Head of caudate nucleus (tissue), 42 donors: ENCODE measurements at regions not wholly inside any gene's neighbourhood (a gene's known extent, or its start where the extent isn't known, plus 50 kb on each side); places are given as distances from the start of the nearest gene placed in this dataset.

ENCODE experiments used
- DNase-seq, 42 donors: peaks; one replicate each; pipeline versions ENCODE4 v3.0.0 to v3.0.0-alpha.2; 2020 to 2021; ENCODE audit warnings: mixed read lengths in 7 of 42
- intact Hi-C: fragments of 100-400 bp; cut with DNase I; formaldehyde crosslinking; loops from one replicate; pipeline ENCODE4 v1.15.0; 2022

GRCh38 chr1:222138095-222138494, 396.2 kb upstream of the DUSP10 start:
- intact Hi-C loops: no loop called here
- no peak for DNase-seq

GRCh38 chr1:222136869-222137268, 395.0 kb upstream of the DUSP10 start:
- no peak for DNase-seq
- intact Hi-C loops: no loop called here

GRCh38 chr1:222129041-222129440, 387.2 kb upstream of the DUSP10 start:
- intact Hi-C loops: no loop called here

GRCh38 chr1:222127526-222128152, 385.8 kb upstream of the DUSP10 start:
- no peak for DNase-seq
- intact Hi-C loops: no loop called here

More at GRCh38 chr1:222129041-222129440, 387.2 kb upstream of the DUSP10 start:
- DNase-seq: no peak

GRCh38 chr1:222127096-222127495, 385.2 kb upstream of the DUSP10 start:
- no peak for DNase-seq
- intact Hi-C loops: no loop called here

GRCh38 chr1:222126052-222126451, 384.2 kb upstream of the DUSP10 start:
- DNase-seq: no peak
- intact Hi-C loops: no loop called here

GRCh38 chr1:222124602-222125001, 382.7 kb upstream of the DUSP10 start:
- intact Hi-C loops: no loop called here
- no peak for DNase-seq

- intact Hi-C loops: no loop called here
Observed at GRCh38 chr1:222123111-222123510, 381.2 kb upstream of the DUSP10 start.

GRCh38 chr1:222117809-222118208, 375.9 kb upstream of the DUSP10 start:
- no peak for DNase-seq
- intact Hi-C loops: no loop called here

More at GRCh38 chr1:222123111-222123510, 381.2 kb upstream of the DUSP10 start:
- DNase-seq: no peak

- intact Hi-C loops: no loop called here
- no peak for DNase-seq
Observed at GRCh38 chr1:222114536-222115156, 372.8 kb upstream of the DUSP10 start.

GRCh38 chr1:222109836-222110235, 367.9 kb upstream of the DUSP10 start:
- no peak for DNase-seq
- intact Hi-C loops: no loop called here

- peak in 1 of 42 donors; percentile 25 for DNase-seq
- intact Hi-C loops: no loop called here
Observed at GRCh38 chr1:222107975-222108374, 366.1 kb upstream of the DUSP10 start.

GRCh38 chr1:222107267-222107666, 365.4 kb upstream of the DUSP10 start:
- intact Hi-C loops: no loop called here

GRCh38 chr1:222106377-222106776, 364.5 kb upstream of the DUSP10 start:
- intact Hi-C loops: no loop called here
- DNase-seq: no peak

More at GRCh38 chr1:222107267-222107666, 365.4 kb upstream of the DUSP10 start:
- no peak for DNase-seq

- intact Hi-C loops: no loop called here
- DNase-seq: no peak
Observed at GRCh38 chr1:222105861-222106260, 364.0 kb upstream of the DUSP10 start.

GRCh38 chr1:222105393-222105737, 363.5 kb upstream of the DUSP10 start:
- intact Hi-C loops: no loop called here
- no peak for DNase-seq

GRCh38 chr1:222104694-222105392, 363.0 kb upstream of the DUSP10 start:
- intact Hi-C loops: no loop called here

GRCh38 chr1:222104097-222104496, 362.2 kb upstream of the DUSP10 start:
- no peak for DNase-seq
- intact Hi-C loops: no loop called here

More at GRCh38 chr1:222104694-222105392, 363.0 kb upstream of the DUSP10 start:
- no peak for DNase-seq

GRCh38 chr1:222099746-222100145, 357.9 kb upstream of the DUSP10 start:
- DNase-seq: no peak
- intact Hi-C loops: no loop called here

- intact Hi-C loops: no loop called here
- DNase-seq: no peak
Observed at GRCh38 chr1:222098404-222098803, 356.5 kb upstream of the DUSP10 start.

GRCh38 chr1:222097588-222097987, 355.7 kb upstream of the DUSP10 start:
- intact Hi-C loops: no loop called here
- no peak for DNase-seq
